Stomach (tissue), 4 donors: ENCODE measurements at regions not wholly inside any gene's neighbourhood (a gene's known extent, or its start where the extent isn't known, plus 50 kb on each side); places are given as distances from the start of the nearest gene placed in this dataset.

Experiments used
- EP300 ChIP-seq: sonication (generic); formaldehyde crosslinking; IDR thresholded peaks from one replicate; pipeline ENCODE4 v1.6.1; 2017; ENCODE audit warnings: antibody characterized with exemption
- POLR2A ChIP-seq, 4 donors: fragments of 450-650 bp; IDR thresholded peaks; one replicate each; pipeline ENCODE4 v1.6.1; 2016; ENCODE audit warnings: antibody characterized with exemption in 4 of 4, control low read depth in 2 of 4, mild to moderate bottlenecking in 1 of 4, moderate library complexity in 1 of 4
- POLR2AphosphoS5 ChIP-seq, 3 donors: sonication (generic); formaldehyde crosslinking; IDR thresholded peaks; one replicate each; pipeline ENCODE4 v1.6.1; 2016; ENCODE audit warnings: antibody characterized with exemption in 3 of 3
- TF ChIP-seq, protein P1 (sequence below), 7 experiments: fragments of 450-650 bp in 4 of 7; fragments of 200-600 bp in 3 of 7; sonication (generic) in 3 of 7; IDR thresholded peaks; one replicate each; pipeline ENCODE4 v1.5.1; 2016 to 2019; ENCODE audit warnings: antibody characterized with exemption in 7 of 7, control low read depth in 2 of 7, mild to moderate bottlenecking in 1 of 7

DNA sequence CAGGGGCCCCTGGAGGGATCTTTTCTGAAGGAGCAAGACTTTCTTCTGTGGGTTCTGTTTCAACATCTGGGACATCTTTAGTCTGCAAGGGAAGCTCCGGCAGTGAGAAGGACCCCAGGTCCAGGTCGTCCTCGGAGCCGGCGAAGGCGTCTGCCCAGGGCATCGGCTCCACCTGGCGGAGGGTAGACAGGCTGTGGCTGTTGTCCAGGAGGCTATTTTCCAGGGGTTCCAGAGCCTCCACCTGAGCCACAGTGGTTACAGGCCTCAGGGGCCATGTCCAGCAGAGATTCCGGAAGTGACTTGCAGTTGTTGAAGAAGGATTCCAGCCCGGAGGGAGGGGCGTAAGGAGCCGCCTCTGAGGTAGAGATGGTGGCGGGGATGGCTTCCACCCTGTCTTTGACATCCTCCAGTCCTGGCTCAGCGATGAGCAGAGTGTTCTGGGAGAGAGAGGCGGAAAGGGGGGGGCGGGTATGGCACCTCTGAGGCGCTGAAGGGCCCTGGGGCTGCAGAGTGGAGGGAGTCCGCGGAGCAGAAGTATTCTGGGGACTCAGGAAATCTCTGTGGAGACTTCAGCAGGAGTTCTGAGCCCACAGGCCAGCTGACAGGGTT, 891.3 kb upstream of the LRRTM1 start:
- TF ChIP-seq, protein P1, sequence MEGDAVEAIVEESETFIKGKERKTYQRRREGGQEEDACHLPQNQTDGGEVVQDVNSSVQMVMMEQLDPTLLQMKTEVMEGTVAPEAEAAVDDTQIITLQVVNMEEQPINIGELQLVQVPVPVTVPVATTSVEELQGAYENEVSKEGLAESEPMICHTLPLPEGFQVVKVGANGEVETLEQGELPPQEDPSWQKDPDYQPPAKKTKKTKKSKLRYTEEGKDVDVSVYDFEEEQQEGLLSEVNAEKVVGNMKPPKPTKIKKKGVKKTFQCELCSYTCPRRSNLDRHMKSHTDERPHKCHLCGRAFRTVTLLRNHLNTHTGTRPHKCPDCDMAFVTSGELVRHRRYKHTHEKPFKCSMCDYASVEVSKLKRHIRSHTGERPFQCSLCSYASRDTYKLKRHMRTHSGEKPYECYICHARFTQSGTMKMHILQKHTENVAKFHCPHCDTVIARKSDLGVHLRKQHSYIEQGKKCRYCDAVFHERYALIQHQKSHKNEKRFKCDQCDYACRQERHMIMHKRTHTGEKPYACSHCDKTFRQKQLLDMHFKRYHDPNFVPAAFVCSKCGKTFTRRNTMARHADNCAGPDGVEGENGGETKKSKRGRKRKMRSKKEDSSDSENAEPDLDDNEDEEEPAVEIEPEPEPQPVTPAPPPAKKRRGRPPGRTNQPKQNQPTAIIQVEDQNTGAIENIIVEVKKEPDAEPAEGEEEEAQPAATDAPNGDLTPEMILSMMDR (IDR thresholded peaks at IDR 0.05) = no peak
- TF ChIP-seq POLR2AphosphoS5 (IDR thresholded peaks at IDR 0.05) = no peak
- TF ChIP-seq POLR2A (IDR thresholded peaks at IDR 0.05) = no peak
- TF ChIP-seq EP300 = no peak
